Large intestine (tissue), 3 donors: ENCODE measurements at regions not wholly inside any gene's neighbourhood (a gene's known extent, or its start where the extent isn't known, plus 50 kb on each side); places are given as distances from the start of the nearest gene placed in this dataset.

Source experiments
- DNase-seq, 2 donors: peaks; one replicate each; pipeline versions ENCODE4 v3.0.0 to v3.0.0-alpha.2; 2013
- H3K27ac ChIP-seq: one replicate; pipeline ENCODE4 v1.5.1; 2013; ENCODE audit warnings: low read length
- H3K27me3 ChIP-seq: 2 replicates; pipeline ENCODE4 v1.6.1; 2013; ENCODE audit warnings: low read length; ENCODE audit not compliant: control insufficient read depth, insufficient read depth
- H3K36me3 ChIP-seq: 2 replicates; pipeline ENCODE4 v1.6.1; 2013; ENCODE audit warnings: low read length; ENCODE audit not compliant: control insufficient read depth, insufficient read depth
- H3K4me1 ChIP-seq: one replicate; pipeline ENCODE4 v1.6.1; 2013; ENCODE audit warnings: low read length; ENCODE audit not compliant: control insufficient read depth, insufficient read depth
- H3K4me3 ChIP-seq: one replicate; pipeline ENCODE4 v1.5.1; 2013; ENCODE audit warnings: low read length
- H3K9me3 ChIP-seq: one replicate; pipeline ENCODE4 v1.6.1; 2013; ENCODE audit warnings: mild to moderate bottlenecking, low read depth, low read length, moderate library complexity; ENCODE audit not compliant: control insufficient read depth
- WGBS: methylation state at CpG from one replicate; pipeline ENCODE4 v1.1.5; 2013; ENCODE audit warnings: low lambda C conversion rate; ENCODE audit not compliant: insufficient coverage; 5-methylcytosine and 5-hydroxymethylcytosine counted together

- no peaks in the 10 kb centered on the region for H3K27me3 ChIP-seq
- peak; percentile 54 to 74 for DNase-seq
- peaks cover 9% of the 10 kb centered on the region for H3K4me1 ChIP-seq
- H3K27ac ChIP-seq = no peak overlapping the region
- H3K36me3 ChIP-seq = no peaks in the 10 kb centered on the region
- WGBS = no CpG with 5 or more reads among the region's 8 CpGs
- H3K9me3 ChIP-seq = no peaks in the 10 kb centered on the region
- H3K4me3 ChIP-seq = no peak overlapping the region
Observed at GRCh38 chr13:30023196-30023895, 172.9 kb upstream of the UBL3 start.

GRCh38 chr13:30022796-30023195 is 172.4 kb upstream of the UBL3 start:
- Histone ChIP-seq H3K9me3 (no peaks in the 10 kb centered on the region), H3K4me1 (peaks cover 9% of the 10 kb centered on the region), H3K36me3 (no peaks in the 10 kb centered on the region), H3K4me3 (no peak overlapping the region), H3K27ac (no peak overlapping the region), H3K27me3 (no peaks in the 10 kb centered on the region)
- WGBS = no CpG with 5 or more reads among the region's 2 CpGs
- DNase-seq = no peak

- H3K4me1 ChIP-seq = peaks cover 9% of the 10 kb centered on the region
- H3K9me3 ChIP-seq = no peaks in the 10 kb centered on the region
- WGBS = 100% methylated on average over 1 of the region's 10 CpGs
Observed at GRCh38 chr13:30022256-30022655, 171.8 kb upstream of the UBL3 start.

GRCh38 chr13:30021611-30022010 is 171.2 kb upstream of the UBL3 start:
- H3K4me1 ChIP-seq = peaks cover 6% of the 10 kb centered on the region
- no peaks in the 10 kb centered on the region for H3K36me3 ChIP-seq
- H3K4me3 ChIP-seq = no peak overlapping the region
- no peak overlapping the region for H3K27ac ChIP-seq
- no peaks in the 10 kb centered on the region for H3K9me3 ChIP-seq
- H3K27me3 ChIP-seq = no peaks in the 10 kb centered on the region
- WGBS = 57% methylated on average over 1 of the region's 2 CpGs
- DNase-seq = no peak

More at GRCh38 chr13:30022256-30022655, 171.8 kb upstream of the UBL3 start:
- Histone ChIP-seq H3K36me3 (no peaks in the 10 kb centered on the region), H3K27me3 (no peaks in the 10 kb centered on the region), H3K4me3 (no peak overlapping the region), H3K27ac (no peak overlapping the region)
- no peak for DNase-seq

- Histone ChIP-seq H3K27ac (no peak overlapping the region), H3K27me3 (no peaks in the 10 kb centered on the region), H3K9me3 (no peaks in the 10 kb centered on the region), H3K36me3 (no peaks in the 10 kb centered on the region), H3K4me3 (no peak overlapping the region), H3K4me1 (no peaks in the 10 kb centered on the region)
- DNase-seq = no peak
- no CpG with 5 or more reads among the region's 4 CpGs for WGBS
Observed at GRCh38 chr13:30020726-30021312, 170.4 kb upstream of the UBL3 start.

- Histone ChIP-seq H3K4me1 (no peaks in the 10 kb centered on the region), H3K4me3 (no peak overlapping the region), H3K27ac (no peak overlapping the region), H3K36me3 (no peaks in the 10 kb centered on the region), H3K27me3 (no peaks in the 10 kb centered on the region), H3K9me3 (no peaks in the 10 kb centered on the region)
- DNase-seq = no peak
- WGBS = 85% methylated on average over 3 of the region's 15 CpGs
Observed at GRCh38 chr13:30019648-30020626, 169.5 kb upstream of the UBL3 start.

GRCh38 chr13:30017880-30018279 is 167.5 kb upstream of the UBL3 start:
- Histone ChIP-seq H3K4me1 (no peaks in the 10 kb centered on the region), H3K36me3 (no peaks in the 10 kb centered on the region), H3K27ac (no peak overlapping the region), H3K9me3 (no peaks in the 10 kb centered on the region), H3K27me3 (no peaks in the 10 kb centered on the region), H3K4me3 (no peak overlapping the region)
- 100% methylated on average over 1 of the region's 4 CpGs for WGBS
- DNase-seq = no peak

- no CpG with 5 or more reads among the region's 5 CpGs for WGBS
- no peak overlapping the region for H3K27ac ChIP-seq
Observed at GRCh38 chr13:30016398-30016797, 166.0 kb upstream of the UBL3 start.

GRCh38 chr13:30009411-30009810 is 159.0 kb upstream of the UBL3 start:
- H3K9me3 ChIP-seq = no peaks in the 10 kb centered on the region
- WGBS = no CpG with 5 or more reads among the region's 1 CpG
- H3K4me1 ChIP-seq = no peaks in the 10 kb centered on the region
- no peak for DNase-seq
- no peaks in the 10 kb centered on the region for H3K36me3 ChIP-seq
- no peak overlapping the region for H3K27ac ChIP-seq
- no peak overlapping the region for H3K4me3 ChIP-seq
- H3K27me3 ChIP-seq = no peaks in the 10 kb centered on the region

More at GRCh38 chr13:30016398-30016797, 166.0 kb upstream of the UBL3 start:
- Histone ChIP-seq H3K9me3 (no peaks in the 10 kb centered on the region), H3K36me3 (no peaks in the 10 kb centered on the region), H3K4me1 (no peaks in the 10 kb centered on the region), H3K27me3 (no peaks in the 10 kb centered on the region), H3K4me3 (no peak overlapping the region)
- DNase-seq = no peak

GRCh38 chr13:30006246-30006645 is 155.8 kb upstream of the UBL3 start:
- no CpG with 5 or more reads among the region's 1 CpG for WGBS
- Histone ChIP-seq H3K4me3 (no peak overlapping the region), H3K27ac (no peak overlapping the region), H3K9me3 (no peaks in the 10 kb centered on the region), H3K4me1 (no peaks in the 10 kb centered on the region), H3K36me3 (no peaks in the 10 kb centered on the region), H3K27me3 (no peaks in the 10 kb centered on the region)
- no peak for DNase-seq
